ENCODE measurements at regions not wholly inside any gene's neighbourhood (a gene's known extent, or its start where the extent isn't known, plus 50 kb on each side); places are given as distances from the start of the nearest gene placed in this dataset.

GRCh38 chr7:41491308-41491707, 211.6 kb downstream of the INHBA start:
- Mint-ChIP-seq H3K4me3 (no peak overlapping the region), H3K36me3 (ENCODE audit: low read depth) (no peaks in the 10 kb centered on the region), H3K9me3 (no peaks in the 10 kb centered on the region), H3K27ac (no peak overlapping the region), H3K27me3 (peaks cover 2% of the 10 kb centered on the region), H3K4me1 (no peaks in the 10 kb centered on the region)
- intact Hi-C loops (cut with micrococcal nuclease): no loop called here
- no peak for TF ChIP-seq CTCF (IDR thresholded peaks at IDR 0.05)
- no peak for DNase-seq
- ChIA-PET CTCF (no interaction called here), POLR2A (no interaction called here)
- ATAC-seq (ENCODE audit: low read depth): no peak

- ChIA-PET POLR2A (no interaction called here), CTCF (no interaction called here)
- no peak overlapping the region for H3K27ac Mint-ChIP-seq
- no peak for ATAC-seq (ENCODE audit: low read depth)
- no peaks in the 10 kb centered on the region for H3K36me3 Mint-ChIP-seq (ENCODE audit: low read depth)
- TF ChIP-seq CTCF (IDR thresholded peaks at IDR 0.05): no peak
- no peak for DNase-seq
- intact Hi-C loops (cut with micrococcal nuclease): no loop called here
- no peaks in the 10 kb centered on the region for H3K9me3 Mint-ChIP-seq
- peaks cover 2% of the 10 kb centered on the region for H3K27me3 Mint-ChIP-seq
- no peak overlapping the region for H3K4me3 Mint-ChIP-seq
- H3K4me1 Mint-ChIP-seq: no peaks in the 10 kb centered on the region
Observed at GRCh38 chr7:41489885-41490284, 213.0 kb downstream of the INHBA start.

GRCh38 chr7:41487229-41487940, 215.5 kb downstream of the INHBA start:
- ATAC-seq (ENCODE audit: low read depth) (no peak), DNase-seq (no peak)
- ChIA-PET CTCF (no interaction called here), POLR2A (no interaction called here)
- H3K4me1 Mint-ChIP-seq: no peaks in the 10 kb centered on the region
- no peaks in the 10 kb centered on the region for H3K9me3 Mint-ChIP-seq
- intact Hi-C loops (cut with micrococcal nuclease): no loop called here
- TF ChIP-seq CTCF (IDR thresholded peaks at IDR 0.05): no peak
- H3K27ac Mint-ChIP-seq: no peak overlapping the region
- no peaks in the 10 kb centered on the region for H3K36me3 Mint-ChIP-seq (ENCODE audit: low read depth)
- no peak overlapping the region for H3K4me3 Mint-ChIP-seq
- H3K27me3 Mint-ChIP-seq: no peaks in the 10 kb centered on the region

- ChIA-PET CTCF (no interaction called here), POLR2A (interaction anchor here (0.6 kb wide), 1 partner anchor 27 kb away, joined by 3 read pairs; no protein-coding TSS in a partner anchor)
- peaks cover 17% of the 10 kb centered on the region for H3K4me1 Mint-ChIP-seq
- H3K27ac Mint-ChIP-seq: no peak overlapping the region
- H3K4me3 Mint-ChIP-seq: no peak overlapping the region
- TF ChIP-seq CTCF (IDR thresholded peaks at IDR 0.05): no peak
- no peaks in the 10 kb centered on the region for H3K27me3 Mint-ChIP-seq
- intact Hi-C loops (cut with micrococcal nuclease): no loop called here
- DNase-seq: no peak
- H3K36me3 Mint-ChIP-seq (ENCODE audit: low read depth): no peaks in the 10 kb centered on the region
- no peak for ATAC-seq (ENCODE audit: low read depth)
- H3K9me3 Mint-ChIP-seq: peaks cover 3% of the 10 kb centered on the region
Observed at GRCh38 chr7:41481353-41481752, 221.5 kb downstream of the INHBA start.

GRCh38 chr7:41478187-41478586, 224.7 kb downstream of the INHBA start:
- no peaks in the 10 kb centered on the region for H3K27me3 Mint-ChIP-seq
- no peak overlapping the region for H3K4me3 Mint-ChIP-seq
- no peak for DNase-seq
- H3K9me3 Mint-ChIP-seq: peaks cover 3% of the 10 kb centered on the region
- intact Hi-C loops (cut with micrococcal nuclease): loop anchor here (10.0 kb wide), 1 partner anchor 407 kb away; no protein-coding TSS in a partner anchor
- H3K4me1 Mint-ChIP-seq: peaks cover 23% of the 10 kb centered on the region
- no peak for TF ChIP-seq CTCF (IDR thresholded peaks at IDR 0.05)
- ChIA-PET POLR2A (no interaction called here), CTCF (no interaction called here)
- no peak overlapping the region for H3K27ac Mint-ChIP-seq
- no peaks in the 10 kb centered on the region for H3K36me3 Mint-ChIP-seq (ENCODE audit: low read depth)
- peak; percentile 25 for ATAC-seq (ENCODE audit: low read depth)
